Stimulated activated memory B cell treated with anti-CD40 and anti-IgM and Interleukin-4, amounts not matched to agents 10 μg/mL and 1 μg/mL and 100 μg/mL, for 72 hours (primary cell): ENCODE measurements at regions not wholly inside any gene's neighbourhood (a gene's known extent, or its start where the extent isn't known, plus 50 kb on each side); places are given as distances from the start of the nearest gene placed in this dataset.

Source experiments
- ATAC-seq: fragments of 150-1000 bp; cut with Tn5 transposase; 2 replicates; pipeline ENCODE4 v1.10.0; 2021
- H3K27ac Mint-ChIP-seq: one replicate; pipeline ENCODE4 v1.8.0; 2022; ENCODE audit warnings: mild to moderate bottlenecking, mixed read lengths
- H3K27me3 Mint-ChIP-seq: one replicate; pipeline ENCODE4 v1.8.0; 2022; ENCODE audit warnings: mixed read lengths
- H3K36me3 Mint-ChIP-seq: one replicate; pipeline ENCODE4 v1.8.0; 2022; ENCODE audit warnings: mixed read lengths
- H3K4me1 Mint-ChIP-seq: one replicate; pipeline ENCODE4 v1.8.0; 2022; ENCODE audit warnings: mixed read lengths
- H3K4me3 Mint-ChIP-seq: one replicate; pipeline ENCODE4 v1.8.0; 2022; ENCODE audit warnings: mild to moderate bottlenecking, moderate library complexity, mixed read lengths
- H3K9me3 Mint-ChIP-seq: one replicate; pipeline ENCODE4 v1.8.0; 2022; ENCODE audit warnings: mixed read lengths

DNA sequence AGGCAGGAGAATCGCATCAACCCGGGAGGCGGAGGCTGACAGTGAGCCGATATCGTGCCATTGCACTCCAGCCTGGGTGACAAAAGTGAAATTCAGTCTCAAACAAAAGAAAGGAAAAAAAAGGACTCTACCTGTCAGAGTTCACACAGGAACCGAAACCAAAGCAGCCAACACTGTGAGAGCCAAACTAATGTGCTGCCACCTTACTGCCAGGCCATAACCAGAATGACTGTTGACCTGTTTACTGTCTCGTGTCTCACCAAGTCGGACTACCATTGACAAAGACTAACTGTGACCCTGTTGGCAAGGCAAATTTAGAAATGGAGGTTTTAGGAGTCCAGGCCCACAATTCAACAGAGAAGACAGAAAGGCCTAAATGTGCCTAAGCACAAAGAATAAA lies 112.4 kb downstream of the ANXA2R start:
- Mint-ChIP-seq H3K27me3 (peaks cover 4% of the 10 kb centered on the region), H3K36me3 (peaks cover 14% of the 10 kb centered on the region), H3K4me1 (no peaks in the 10 kb centered on the region), H3K27ac (no peak overlapping the region), H3K9me3 (peaks cover 3% of the 10 kb centered on the region), H3K4me3 (no peak overlapping the region)
- peak; percentile 63 for ATAC-seq

DNA sequence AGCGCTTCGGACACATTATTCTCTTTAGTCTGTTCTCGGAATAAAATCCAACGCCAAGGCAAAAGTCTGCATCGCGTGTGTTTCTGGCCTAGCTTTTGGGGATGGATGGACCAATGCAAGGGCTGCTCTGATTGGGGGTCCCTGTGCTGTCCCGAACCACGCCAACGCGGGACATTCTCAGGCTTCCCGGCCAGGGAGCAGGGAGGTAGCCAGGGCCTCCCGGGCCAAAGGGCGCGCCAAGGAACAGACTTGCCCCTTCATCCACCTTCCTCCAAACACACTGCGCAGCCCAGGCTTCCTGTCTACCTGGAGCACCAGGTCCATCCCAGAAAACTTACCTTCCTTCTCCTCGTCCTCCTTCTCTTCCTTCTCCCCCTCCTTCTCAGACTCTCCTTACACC lies 113.0 kb upstream of the SELENOP start:
- H3K27me3 Mint-ChIP-seq = no peaks in the 10 kb centered on the region
- no peaks in the 10 kb centered on the region for H3K4me1 Mint-ChIP-seq
- no peak overlapping the region for H3K4me3 Mint-ChIP-seq
- peaks cover 3% of the 10 kb centered on the region for H3K36me3 Mint-ChIP-seq
- H3K9me3 Mint-ChIP-seq = no peaks in the 10 kb centered on the region
- H3K27ac Mint-ChIP-seq = no peak overlapping the region
- no peak for ATAC-seq

DNA sequence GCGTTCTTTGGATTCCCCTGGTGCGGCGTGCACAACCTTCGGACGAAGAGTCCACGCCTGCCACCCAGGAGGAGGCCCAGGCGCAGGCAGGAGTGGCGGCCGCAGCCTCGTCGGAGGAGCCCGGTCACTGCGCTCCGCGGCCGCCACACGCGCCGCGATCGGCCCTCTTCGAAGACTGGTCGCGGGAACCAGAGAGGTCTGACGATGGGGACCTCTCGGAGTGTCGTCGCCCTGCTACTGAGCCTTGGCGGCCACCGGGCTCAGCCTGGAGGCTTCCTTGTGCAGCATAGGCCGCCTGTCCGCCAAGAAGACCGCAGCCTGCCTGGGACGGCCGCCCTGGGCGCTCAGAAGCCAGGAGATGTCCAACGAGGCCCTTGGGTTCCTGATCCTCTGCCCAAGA lies 112.5 kb upstream of the SELENOP start:
- Mint-ChIP-seq H3K27ac (no peak overlapping the region), H3K27me3 (no peaks in the 10 kb centered on the region), H3K36me3 (no peaks in the 10 kb centered on the region), H3K4me3 (no peak overlapping the region), H3K9me3 (no peaks in the 10 kb centered on the region), H3K4me1 (no peaks in the 10 kb centered on the region)
- ATAC-seq = no peak

DNA sequence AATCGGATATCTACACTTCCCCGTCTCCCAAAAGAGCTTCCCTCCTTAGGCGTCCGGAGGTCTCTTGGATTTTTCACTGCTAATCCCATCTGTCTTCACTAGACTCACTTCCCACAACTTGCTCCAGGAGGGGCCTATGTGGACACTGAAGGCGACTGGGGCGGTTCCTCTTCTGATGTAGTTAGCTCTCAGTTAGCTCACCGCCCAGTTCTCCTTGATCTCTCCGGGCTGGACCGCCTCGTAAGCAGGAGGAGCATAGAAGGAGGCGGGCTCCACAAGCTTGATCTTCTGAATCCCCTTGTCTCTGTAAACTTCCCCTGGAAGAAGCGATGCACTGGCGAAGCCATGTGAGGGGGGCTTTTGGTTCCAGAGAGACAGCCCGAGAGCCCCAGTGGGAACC lies 112.0 kb upstream of the SELENOP start:
- Mint-ChIP-seq H3K27me3 (no peaks in the 10 kb centered on the region), H3K4me3 (no peak overlapping the region), H3K27ac (no peak overlapping the region), H3K4me1 (no peaks in the 10 kb centered on the region), H3K36me3 (no peaks in the 10 kb centered on the region), H3K9me3 (no peaks in the 10 kb centered on the region)
- ATAC-seq = no peak

DNA sequence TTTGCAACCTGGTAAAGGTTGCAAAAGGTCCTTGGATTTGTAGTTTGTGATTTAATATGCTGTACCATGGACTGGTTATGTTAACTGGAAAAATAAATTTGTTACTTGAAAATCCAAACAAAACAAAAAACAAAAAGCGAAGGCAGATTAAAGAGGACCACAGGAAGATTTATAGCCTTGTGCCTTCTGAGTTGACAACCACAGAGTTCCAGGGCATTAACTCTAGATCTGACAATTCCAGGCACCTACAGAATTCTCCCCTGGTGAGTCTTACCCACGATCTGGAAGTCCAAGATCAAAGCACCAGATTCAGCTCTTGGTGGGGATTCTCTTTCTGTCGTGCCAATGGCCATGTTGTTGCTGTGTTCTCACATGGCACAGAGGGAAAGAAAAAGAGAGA lies 107.9 kb upstream of the SELENOP start:
- Mint-ChIP-seq H3K27me3 (no peaks in the 10 kb centered on the region), H3K36me3 (no peaks in the 10 kb centered on the region), H3K4me3 (no peak overlapping the region), H3K4me1 (no peaks in the 10 kb centered on the region), H3K9me3 (no peaks in the 10 kb centered on the region), H3K27ac (no peak overlapping the region)
- no peak for ATAC-seq

DNA sequence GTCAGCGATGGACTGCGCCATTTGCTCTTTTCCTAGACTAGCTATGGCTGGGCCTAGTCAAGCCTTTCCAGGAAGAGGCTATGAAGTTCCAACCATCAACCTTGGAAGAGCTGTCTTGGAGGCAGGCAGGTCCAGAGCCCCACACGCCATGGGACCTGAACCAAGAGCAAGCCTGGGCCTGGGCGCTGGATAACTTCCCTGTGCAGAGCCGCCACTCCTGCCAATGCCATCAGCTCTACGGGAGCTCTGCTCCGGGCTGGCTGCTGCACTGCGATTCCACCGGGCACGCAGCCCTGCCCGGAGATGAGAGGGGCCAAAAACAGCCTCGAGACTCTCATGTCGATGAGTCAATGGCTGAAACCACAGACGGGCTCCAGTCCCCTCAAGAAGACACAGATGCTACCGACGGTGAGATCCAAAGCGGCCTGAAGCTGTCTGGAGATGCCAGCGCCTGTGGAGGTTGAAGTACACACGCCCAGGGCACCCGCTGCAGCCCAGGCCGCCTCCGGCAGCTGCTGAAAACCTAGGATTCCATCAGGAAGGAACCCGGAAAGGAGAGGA lies 103.7 kb upstream of the SELENOP start:
- no peaks in the 10 kb centered on the region for H3K27me3 Mint-ChIP-seq
- no peak overlapping the region for H3K27ac Mint-ChIP-seq
- H3K36me3 Mint-ChIP-seq = no peaks in the 10 kb centered on the region
- H3K9me3 Mint-ChIP-seq = no peaks in the 10 kb centered on the region
- no peaks in the 10 kb centered on the region for H3K4me1 Mint-ChIP-seq
- ATAC-seq = no peak
- no peak overlapping the region for H3K4me3 Mint-ChIP-seq

DNA sequence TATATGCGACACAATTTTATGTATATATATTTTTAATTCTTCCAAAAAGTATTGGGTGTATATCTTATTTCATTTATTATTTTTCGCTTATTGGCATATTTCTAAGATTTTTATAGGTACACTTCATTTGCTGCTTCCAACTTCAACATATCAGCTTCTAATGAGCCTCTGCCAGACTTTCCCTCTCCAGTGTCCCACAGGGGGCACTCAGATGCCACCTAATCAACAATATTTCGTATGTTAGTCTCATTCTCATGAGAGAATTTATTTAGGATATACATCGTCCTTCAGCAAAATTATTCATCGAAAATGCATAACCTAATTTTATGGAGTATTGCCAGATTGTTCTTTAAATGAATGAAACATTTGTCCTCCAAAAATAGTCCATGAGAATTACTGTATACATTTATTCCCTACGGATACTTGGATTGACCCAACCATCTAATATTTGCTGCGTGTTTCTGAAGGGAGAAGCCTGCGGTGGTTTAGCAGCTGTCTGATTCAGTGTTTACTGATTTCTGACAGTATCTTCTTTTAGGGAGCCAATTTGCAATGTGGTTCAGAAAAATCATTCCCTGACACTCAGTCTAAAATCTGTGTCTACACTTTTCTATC lies 100.6 kb upstream of the SELENOP start:
- Mint-ChIP-seq H3K9me3 (no peaks in the 10 kb centered on the region), H3K4me3 (no peak overlapping the region), H3K27me3 (no peaks in the 10 kb centered on the region), H3K4me1 (peaks cover 12% of the 10 kb centered on the region), H3K27ac (no peak overlapping the region), H3K36me3 (no peaks in the 10 kb centered on the region)
- no peak for ATAC-seq

DNA sequence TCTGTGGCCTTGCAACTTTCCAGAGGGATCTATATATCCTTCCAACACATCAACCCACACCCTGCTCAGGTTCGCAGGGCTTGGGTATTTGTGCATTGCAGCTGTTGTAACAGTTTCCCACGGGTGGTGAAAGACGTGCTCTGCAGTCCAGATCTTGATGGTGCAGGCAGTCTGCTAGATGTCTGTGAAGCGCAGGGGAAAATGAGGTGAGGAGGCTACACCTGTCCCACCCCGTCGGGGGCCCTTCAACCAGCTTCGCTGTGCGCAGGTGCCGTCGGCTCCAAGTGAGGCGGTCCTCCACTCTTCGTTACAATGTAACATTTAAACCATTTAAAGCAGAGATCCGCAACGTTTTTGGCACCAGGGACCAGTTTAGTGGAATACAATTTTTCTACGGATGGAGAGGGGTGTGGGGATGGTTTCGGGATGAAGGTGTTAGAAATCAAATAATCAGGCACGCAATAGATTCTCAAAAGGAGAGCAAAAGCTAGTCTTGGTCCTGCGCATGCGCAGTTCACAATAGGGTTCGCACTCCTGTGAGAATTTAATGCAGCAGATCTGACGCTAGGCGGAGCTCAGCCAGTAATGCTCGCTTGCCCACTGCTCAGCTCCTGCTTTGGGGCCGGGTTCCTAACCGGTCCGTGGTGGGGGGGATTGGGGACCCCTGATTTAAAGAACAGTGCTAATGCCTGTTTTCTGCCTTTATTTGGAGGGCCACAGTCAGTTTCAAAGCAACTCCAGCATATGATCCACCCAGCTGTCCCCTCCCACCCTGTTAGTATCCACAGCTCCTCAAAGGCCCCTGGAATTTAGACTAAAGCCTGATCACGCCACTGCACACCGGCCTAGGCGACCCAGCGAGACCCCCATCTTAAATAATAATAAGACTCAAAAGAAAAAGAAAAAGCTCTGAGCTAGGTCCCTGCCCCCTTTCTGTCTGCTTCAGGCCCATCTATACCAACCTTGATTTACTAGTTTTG lies 97.1 kb upstream of the SELENOP start:
- Mint-ChIP-seq H3K27me3 (peaks cover 9% of the 10 kb centered on the region), H3K4me1 (peaks cover 12% of the 10 kb centered on the region), H3K9me3 (no peaks in the 10 kb centered on the region), H3K27ac (peak overlapping the region; percentile 86), H3K36me3 (no peaks in the 10 kb centered on the region), H3K4me3 (peak overlapping the region; percentile 93)
- ATAC-seq = peak; percentile 94

DNA sequence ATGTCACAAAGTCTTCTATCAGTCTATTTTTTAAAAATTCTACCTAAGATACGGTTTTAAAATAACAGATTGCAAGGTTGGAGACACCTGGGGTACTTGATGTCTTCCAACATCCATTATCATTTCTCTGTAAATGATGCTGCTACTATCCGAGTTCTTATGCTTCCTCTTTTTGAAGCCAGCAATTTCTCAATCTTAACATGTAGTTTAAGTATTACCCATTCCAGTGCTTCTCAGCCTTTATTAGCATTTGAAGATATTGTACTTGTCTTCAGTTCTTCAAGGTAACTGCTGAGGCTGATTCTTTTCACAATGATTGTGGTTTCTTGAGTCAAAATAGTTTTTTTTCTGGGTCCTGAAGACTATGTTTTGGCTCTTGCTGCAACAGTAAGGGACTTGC lies 96.4 kb upstream of the SELENOP start:
- no peaks in the 10 kb centered on the region for H3K36me3 Mint-ChIP-seq
- peak overlapping the region; percentile 86 for H3K27ac Mint-ChIP-seq
- ATAC-seq = peak; percentile 24
- no peaks in the 10 kb centered on the region for H3K9me3 Mint-ChIP-seq
- H3K4me3 Mint-ChIP-seq = peak overlapping the region; percentile 93
- peaks cover 12% of the 10 kb centered on the region for H3K4me1 Mint-ChIP-seq
- H3K27me3 Mint-ChIP-seq = peaks cover 9% of the 10 kb centered on the region

DNA sequence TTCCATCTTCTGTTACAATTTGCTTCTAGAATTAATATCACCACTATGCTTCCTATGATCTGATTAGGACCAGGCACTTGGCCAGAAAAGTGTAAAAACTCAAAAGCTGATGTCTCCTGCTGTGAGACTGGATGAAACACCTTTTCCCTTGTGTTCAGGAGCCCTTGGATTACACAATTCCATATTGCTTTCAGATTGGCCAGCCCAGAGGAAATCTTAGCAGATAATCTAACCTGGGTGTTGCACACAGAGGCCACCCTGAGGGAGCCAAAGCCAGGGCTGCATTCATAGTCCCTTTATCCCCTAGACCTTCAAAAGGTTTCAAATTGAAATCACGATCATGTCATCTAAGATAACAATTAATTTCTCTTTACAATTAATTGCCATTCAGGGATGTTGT lies 94.1 kb upstream of the SELENOP start:
- Mint-ChIP-seq H3K9me3 (no peaks in the 10 kb centered on the region), H3K27ac (no peak overlapping the region), H3K4me3 (no peak overlapping the region), H3K27me3 (peaks cover 9% of the 10 kb centered on the region), H3K36me3 (no peaks in the 10 kb centered on the region), H3K4me1 (peaks cover 12% of the 10 kb centered on the region)
- ATAC-seq = no peak

DNA sequence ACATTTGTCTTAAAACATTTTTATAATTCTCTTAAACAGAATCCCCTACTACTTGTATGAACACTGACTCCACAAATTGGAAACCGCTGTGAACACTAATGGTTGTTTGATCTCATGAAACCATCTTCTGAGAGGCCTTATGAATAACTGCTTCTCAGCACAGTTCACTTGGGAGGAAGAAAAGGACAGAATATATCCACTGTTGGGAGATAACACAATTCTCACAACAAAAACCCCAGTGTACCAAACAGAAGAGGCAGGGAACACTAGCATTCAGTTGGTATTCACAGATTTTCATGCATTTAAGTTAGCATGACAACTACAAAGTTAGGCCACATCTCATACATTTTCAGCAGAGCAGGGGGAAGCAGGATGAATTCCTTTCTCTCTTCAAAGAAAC lies 89.0 kb upstream of the SELENOP start:
- Mint-ChIP-seq H3K4me3 (no peak overlapping the region), H3K4me1 (no peaks in the 10 kb centered on the region), H3K9me3 (no peaks in the 10 kb centered on the region), H3K27me3 (peaks cover 32% of the 10 kb centered on the region), H3K27ac (no peak overlapping the region), H3K36me3 (no peaks in the 10 kb centered on the region)
- ATAC-seq = no peak

DNA sequence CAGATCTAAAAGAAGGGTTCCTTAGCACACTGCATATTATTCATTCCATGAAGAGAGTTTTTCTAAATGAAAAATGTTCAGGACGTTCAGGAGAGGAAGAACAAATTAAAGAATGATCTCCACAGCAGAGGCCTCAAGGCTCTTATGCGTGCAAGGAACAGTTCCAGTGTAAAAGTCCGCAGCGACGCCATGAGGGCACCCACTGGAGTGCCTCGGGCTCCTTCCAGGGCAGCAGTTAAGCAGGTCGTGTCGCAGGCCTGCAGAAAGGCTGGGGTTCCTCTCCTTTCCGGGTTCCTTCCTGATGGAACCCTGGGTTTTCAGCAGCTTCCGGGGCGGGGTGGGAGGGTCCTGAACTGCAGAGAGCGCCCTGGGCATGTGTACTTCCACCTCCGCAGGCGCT lies 87.1 kb upstream of the SELENOP start:
- no peaks in the 10 kb centered on the region for H3K4me1 Mint-ChIP-seq
- no peak overlapping the region for H3K4me3 Mint-ChIP-seq
- peaks cover 24% of the 10 kb centered on the region for H3K27me3 Mint-ChIP-seq
- no peaks in the 10 kb centered on the region for H3K36me3 Mint-ChIP-seq
- H3K27ac Mint-ChIP-seq = no peak overlapping the region
- H3K9me3 Mint-ChIP-seq = no peaks in the 10 kb centered on the region
- no peak for ATAC-seq

DNA sequence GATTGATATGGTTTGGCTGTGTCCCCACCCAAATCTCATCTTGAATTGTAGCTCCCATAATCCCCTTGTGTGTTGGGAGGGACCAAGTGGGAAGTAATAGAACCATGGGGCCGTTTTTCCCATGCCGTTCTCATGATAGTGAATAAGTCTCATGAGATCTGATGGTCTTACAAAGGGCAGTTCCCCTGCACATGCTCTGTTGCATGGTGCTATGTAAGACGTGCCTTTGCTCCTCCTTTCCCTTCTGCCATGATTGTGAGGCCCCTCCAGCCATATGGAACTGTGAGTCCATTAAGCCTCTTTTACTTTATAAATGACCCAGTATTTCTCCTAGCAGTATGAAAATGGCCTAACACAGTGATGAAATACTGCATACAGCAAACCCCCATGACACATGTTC lies 84.8 kb upstream of the SELENOP start:
- peaks cover 24% of the 10 kb centered on the region for H3K27me3 Mint-ChIP-seq
- no peak overlapping the region for H3K27ac Mint-ChIP-seq
- H3K4me3 Mint-ChIP-seq = no peak overlapping the region
- no peaks in the 10 kb centered on the region for H3K36me3 Mint-ChIP-seq
- no peak for ATAC-seq
- H3K9me3 Mint-ChIP-seq = no peaks in the 10 kb centered on the region
- H3K4me1 Mint-ChIP-seq = no peaks in the 10 kb centered on the region

DNA sequence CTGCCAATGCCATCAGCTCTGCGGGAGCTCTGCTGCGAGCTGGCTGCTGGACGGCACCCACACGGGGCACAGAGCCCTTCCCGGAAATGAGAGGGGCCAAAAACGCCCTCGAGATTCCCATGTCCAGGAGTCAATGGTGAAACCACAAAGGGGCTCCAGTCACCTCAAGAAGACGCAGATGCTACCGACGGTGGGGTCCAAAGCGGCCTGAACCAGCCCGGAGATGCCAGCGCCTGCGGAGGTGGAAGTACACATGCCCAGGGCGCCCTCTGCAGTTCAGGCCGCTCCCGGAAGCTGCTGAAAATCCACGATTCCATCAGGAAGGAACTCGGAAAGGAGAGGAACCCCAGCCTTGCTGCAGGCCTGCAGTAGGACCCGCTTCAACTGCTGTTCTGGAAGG lies 82.4 kb upstream of the SELENOP start:
- no peak for ATAC-seq

DNA sequence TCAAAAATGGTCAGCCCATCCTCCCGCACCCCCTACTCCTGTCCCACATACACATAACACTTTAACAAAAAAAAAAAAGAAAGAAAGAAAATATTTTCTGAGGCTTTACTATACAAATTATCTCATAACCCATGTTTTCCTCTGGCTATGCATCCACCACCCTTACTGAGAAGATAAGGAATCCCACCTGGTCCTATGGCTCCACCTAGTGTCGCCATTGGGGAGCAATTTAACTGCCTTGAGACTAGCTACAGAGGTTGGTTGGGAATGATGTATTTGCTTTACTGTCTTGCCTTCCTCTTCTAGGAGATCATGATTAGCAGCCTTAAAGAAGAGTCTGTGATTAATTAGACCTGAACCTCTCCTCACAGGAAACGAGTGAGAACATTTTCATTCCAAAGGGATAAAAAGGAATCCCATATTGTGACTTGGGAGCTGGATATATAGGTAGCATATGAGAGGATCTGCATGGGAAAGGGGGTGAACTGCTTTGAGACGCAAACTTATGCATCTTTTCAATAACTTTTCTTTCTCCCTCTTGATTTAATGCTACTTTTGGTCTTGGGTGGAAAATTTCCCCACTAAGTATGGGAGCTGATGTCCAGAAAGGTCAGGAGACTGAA lies 77.7 kb upstream of the SELENOP start:
- H3K4me1 Mint-ChIP-seq = no peaks in the 10 kb centered on the region
- H3K4me3 Mint-ChIP-seq = no peak overlapping the region
- H3K36me3 Mint-ChIP-seq = no peaks in the 10 kb centered on the region
- H3K27me3 Mint-ChIP-seq = peaks cover 10% of the 10 kb centered on the region
- ATAC-seq = peak; percentile 79
- no peak overlapping the region for H3K27ac Mint-ChIP-seq
- no peaks in the 10 kb centered on the region for H3K9me3 Mint-ChIP-seq

More for the DNA sequence above, 82.4 kb upstream of the SELENOP start:
- no peaks in the 10 kb centered on the region for H3K9me3 Mint-ChIP-seq
- no peak overlapping the region for H3K27ac Mint-ChIP-seq
- peaks cover 24% of the 10 kb centered on the region for H3K27me3 Mint-ChIP-seq
- no peaks in the 10 kb centered on the region for H3K4me1 Mint-ChIP-seq
- no peak overlapping the region for H3K4me3 Mint-ChIP-seq
- no peaks in the 10 kb centered on the region for H3K36me3 Mint-ChIP-seq
